A204.1 (cell line): ENCODE measurements at regions not wholly inside any gene's neighbourhood (a gene's known extent, or its start where the extent isn't known, plus 50 kb on each side); places are given as distances from the start of the nearest gene placed in this dataset.
"Not testable (repeated sequence)": the region's sequence is repeated elsewhere in the genome, so short reads cannot be mapped to it uniquely, and the experiment has no call there.

ENCODE experiments used
- FAIRE-seq: peaks from 2 replicates; lab custom pipeline; 2012; peaks lifted over from hg19 to GRCh38; lab: Jason Lieb, UNC

GRCh38 chr4:28101583-28101982 is 1240.9 kb downstream of the STIM2 start:
- FAIRE-seq = no peak

- FAIRE-seq = no peak
Observed at GRCh38 chr4:28105271-28105859, 1244.7 kb downstream of the STIM2 start.

- FAIRE-seq = peak; percentile 37
Observed at GRCh38 chr4:28106155-28106554, 1245.5 kb downstream of the STIM2 start.

- no peak for FAIRE-seq
Observed at GRCh38 chr4:28109801-28110200, 1249.2 kb downstream of the STIM2 start.

GRCh38 chr4:28112691-28113335 is 1252.2 kb downstream of the STIM2 start:
- not testable (repeated sequence) for FAIRE-seq

GRCh38 chr4:28113586-28113985 is 1252.9 kb downstream of the STIM2 start:
- FAIRE-seq = not testable (repeated sequence)

GRCh38 chr4:28116526-28117083 is 1256.0 kb downstream of the STIM2 start:
- FAIRE-seq = not testable (repeated sequence)

GRCh38 chr4:28117084-28117682 is 1256.5 kb downstream of the STIM2 start:
- FAIRE-seq = no peak

- no peak for FAIRE-seq
Observed at GRCh38 chr4:28146191-28146590, 1285.5 kb downstream of the STIM2 start.

- FAIRE-seq = no peak
Observed at GRCh38 chr4:28148221-28148620, 1287.6 kb downstream of the STIM2 start.

- FAIRE-seq = no peak
Observed at GRCh38 chr4:28149762-28150161, 1289.1 kb downstream of the STIM2 start.

- no peak for FAIRE-seq
Observed at GRCh38 chr4:28151314-28151713, 1290.7 kb downstream of the STIM2 start.

GRCh38 chr4:28167411-28167810 is 1306.8 kb downstream of the STIM2 start:
- no peak for FAIRE-seq

GRCh38 chr4:28176942-28177341 is 1316.3 kb downstream of the STIM2 start:
- FAIRE-seq = no peak

- FAIRE-seq = no peak
Observed at GRCh38 chr4:28177641-28178040, 1317.0 kb downstream of the STIM2 start.

GRCh38 chr4:28179126-28179525 is 1318.5 kb downstream of the STIM2 start:
- FAIRE-seq = no peak

GRCh38 chr4:28209371-28209924 is 1348.8 kb downstream of the STIM2 start:
- no peak for FAIRE-seq

GRCh38 chr4:28211676-28212470 is 1351.2 kb downstream of the STIM2 start:
- FAIRE-seq = no peak

- FAIRE-seq = no peak
Observed at GRCh38 chr4:28221536-28221935, 1360.9 kb downstream of the STIM2 start.

- FAIRE-seq = no peak
Observed at GRCh38 chr4:28225050-28225449, 1364.4 kb downstream of the STIM2 start.

GRCh38 chr4:28225689-28226353 is 1365.2 kb downstream of the STIM2 start:
- no peak for FAIRE-seq

- no peak for FAIRE-seq
Observed at GRCh38 chr4:28226962-28227361, 1366.3 kb downstream of the STIM2 start.
